GM23338 (cell line): ENCODE measurements at regions not wholly inside any gene's neighbourhood (a gene's known extent, or its start where the extent isn't known, plus 50 kb on each side); places are given as distances from the start of the nearest gene placed in this dataset.

Experiments
- ATAC-seq: fragments of 200-7000 bp; cut with Tn5 transposase; 3 replicates; pipeline ENCODE4 v1.9.1; 2020
- DNase-seq: peaks from one replicate; pipeline ENCODE4 v3.0.0-alpha.2; 2015; ENCODE audit warnings: low spot score
- H2AFZ ChIP-seq: fragments of 200-600 bp; sonication (generic); 2 replicates; pipeline ENCODE4 v1.8.0; 2016; ENCODE audit warnings: antibody characterized with exemption, mild to moderate bottlenecking, moderate library complexity
- H3F3A ChIP-seq: fragments of 200-600 bp; sonication (generic); replicated peaks from 2 replicates; pipeline ENCODE4 v1.8.0; 2017; ENCODE audit warnings: antibody characterized with exemption, mixed run types, low read depth
- H3K27ac ChIP-seq: fragments of 200-600 bp; sonication (generic); 2 replicates; pipeline ENCODE4 v1.6.1; 2016; ENCODE audit warnings: low read depth
- H3K27me3 ChIP-seq: fragments of 200-600 bp; sonication (generic); 2 replicates; pipeline ENCODE4 v1.8.0; 2016; ENCODE audit warnings: mild to moderate bottlenecking, mixed run types, moderate library complexity; ENCODE audit not compliant: insufficient read depth
- H3K36me3 ChIP-seq: fragments of 200-600 bp; sonication (generic); 2 replicates; pipeline ENCODE4 v1.8.0; 2016; ENCODE audit warnings: mild to moderate bottlenecking; ENCODE audit not compliant: insufficient read depth
- H3K4me1 ChIP-seq: fragments of 200-600 bp; sonication (generic); 2 replicates; pipeline ENCODE4 v1.8.0; 2016; ENCODE audit warnings: mild to moderate bottlenecking, moderate library complexity; ENCODE audit not compliant: insufficient read depth
- H3K4me2 ChIP-seq: fragments of 200-600 bp; sonication (generic); 2 replicates; pipeline ENCODE4 v1.7.1; 2017; ENCODE audit warnings: mixed run types
- H3K4me3 ChIP-seq: fragments of 200-600 bp; sonication (generic); 2 replicates; pipeline ENCODE4 v1.6.1; 2016; ENCODE audit warnings: mixed run types
- H3K79me2 ChIP-seq: fragments of 200-600 bp; sonication (generic); replicated peaks from 2 replicates; pipeline ENCODE4 v1.8.0; 2017; ENCODE audit warnings: mild to moderate bottlenecking; ENCODE audit not compliant: insufficient read depth
- H3K9me2 ChIP-seq: fragments of 200-600 bp; sonication (generic); 2 replicates; pipeline ENCODE4 v1.8.0; 2017; ENCODE audit not compliant: insufficient read depth
- H4K20me1 ChIP-seq: fragments of 200-600 bp; sonication (generic); replicated peaks from 2 replicates; pipeline ENCODE4 v1.8.0; 2017; ENCODE audit warnings: mild to moderate bottlenecking; ENCODE audit not compliant: insufficient read depth
- H3K27ac Mint-ChIP-seq: 2 replicates; pipeline ENCODE4 v1.8.0; 2020; ENCODE audit warnings: inconsistent platforms, mild to moderate bottlenecking, moderate library complexity, mixed read lengths
- H3K27me3 Mint-ChIP-seq: 3 replicates; pipeline ENCODE4 v1.8.0; 2022; ENCODE audit warnings: low read depth, mild to moderate bottlenecking, moderate library complexity, mixed read lengths, inconsistent platforms; ENCODE audit not compliant: insufficient read depth, poor library complexity
- H3K36me3 Mint-ChIP-seq: 3 replicates; pipeline ENCODE4 v1.8.0; 2021; ENCODE audit warnings: low read depth, mild to moderate bottlenecking, inconsistent platforms, moderate library complexity, mixed read lengths
- H3K4me1 Mint-ChIP-seq: 3 replicates; pipeline ENCODE4 v1.8.0; 2020; ENCODE audit warnings: mild to moderate bottlenecking, inconsistent platforms, mixed read lengths
- H3K4me3 Mint-ChIP-seq: 3 replicates; pipeline ENCODE4 v1.8.0; 2021; ENCODE audit warnings: moderate library complexity, mild to moderate bottlenecking, inconsistent platforms, mixed read lengths
- H3K9me3 Mint-ChIP-seq: 3 replicates; pipeline ENCODE4 v1.8.0; 2020; ENCODE audit warnings: moderate library complexity, mild to moderate bottlenecking, inconsistent platforms, mixed read lengths
- ETS1 ChIP-seq: IDR thresholded peaks from 2 replicates; pipeline ENCODE4 v1.6.1; 2016; ENCODE audit warnings: antibody characterized with exemption
- EZH2 ChIP-seq: fragments of 200-600 bp; sonication (generic); IDR thresholded peaks from one replicate; pipeline ENCODE4 v1.8.0; 2017; ENCODE audit warnings: antibody characterized with exemption, mild to moderate bottlenecking, low read depth; ENCODE audit not compliant: unreplicated experiment
- EZH2phosphoT487 ChIP-seq: fragments of 200-600 bp; sonication (generic); IDR thresholded peaks from one replicate; pipeline ENCODE4 v1.8.1; 2018; ENCODE audit warnings: antibody characterized with exemption; ENCODE audit not compliant: unreplicated experiment
- JUNB ChIP-seq: IDR thresholded peaks from one replicate; pipeline ENCODE4 v1.6.1; 2016; ENCODE audit warnings: antibody characterized with exemption; ENCODE audit not compliant: unreplicated experiment
- NANOG ChIP-seq: IDR thresholded peaks from 2 replicates; pipeline ENCODE4 v1.6.1; 2016; ENCODE audit warnings: antibody characterized with exemption, borderline replicate concordance
- POLR2AphosphoS5 ChIP-seq: IDR thresholded peaks from 2 replicates; pipeline ENCODE4 v1.6.1; 2016; ENCODE audit warnings: antibody characterized with exemption, low read depth
- REST ChIP-seq: IDR thresholded peaks from one replicate; pipeline ENCODE4 v1.6.1; 2018; ENCODE audit warnings: antibody characterized with exemption; ENCODE audit not compliant: unreplicated experiment
- STAT1 ChIP-seq: IDR thresholded peaks from one replicate; pipeline ENCODE4 v1.6.1; 2016; ENCODE audit warnings: antibody characterized with exemption; ENCODE audit not compliant: unreplicated experiment
- ZNF331 ChIP-seq: fragments of 250-450 bp; sonication (Bioruptor Pico); IDR thresholded peaks from 2 replicates; pipeline ENCODE4 v1.5.0; 2020; ENCODE audit warnings: low read depth, mild to moderate bottlenecking, moderate library complexity
- ZNF462 ChIP-seq: fragments of 250-450 bp; sonication (Bioruptor Pico); IDR thresholded peaks from 2 replicates; pipeline ENCODE4 v1.5.0; 2020; ENCODE audit warnings: mild to moderate bottlenecking, moderate library complexity
- TF ChIP-seq, protein P1 (sequence below), 2 experiments: fragments of 200-600 bp in 1 of 2; sonication (generic) in 1 of 2; conservative IDR thresholded peaks; 2 replicates each; pipeline versions ENCODE4 v1.5.1 to v1.6.1; 2016 to 2017; ENCODE audit warnings: antibody characterized with exemption in 2 of 2, low read depth in 2 of 2, mild to moderate bottlenecking in 2 of 2, moderate library complexity in 1 of 2

GRCh38 chr12:42780671-42781070, 191.1 kb upstream of the PRICKLE1 start:
- H3K27me3 Mint-ChIP-seq, result peaks cover 8% of the 10 kb centered on the region
- H3K36me3 Mint-ChIP-seq, result no peaks in the 10 kb centered on the region
- TF ChIP-seq, protein P1, sequence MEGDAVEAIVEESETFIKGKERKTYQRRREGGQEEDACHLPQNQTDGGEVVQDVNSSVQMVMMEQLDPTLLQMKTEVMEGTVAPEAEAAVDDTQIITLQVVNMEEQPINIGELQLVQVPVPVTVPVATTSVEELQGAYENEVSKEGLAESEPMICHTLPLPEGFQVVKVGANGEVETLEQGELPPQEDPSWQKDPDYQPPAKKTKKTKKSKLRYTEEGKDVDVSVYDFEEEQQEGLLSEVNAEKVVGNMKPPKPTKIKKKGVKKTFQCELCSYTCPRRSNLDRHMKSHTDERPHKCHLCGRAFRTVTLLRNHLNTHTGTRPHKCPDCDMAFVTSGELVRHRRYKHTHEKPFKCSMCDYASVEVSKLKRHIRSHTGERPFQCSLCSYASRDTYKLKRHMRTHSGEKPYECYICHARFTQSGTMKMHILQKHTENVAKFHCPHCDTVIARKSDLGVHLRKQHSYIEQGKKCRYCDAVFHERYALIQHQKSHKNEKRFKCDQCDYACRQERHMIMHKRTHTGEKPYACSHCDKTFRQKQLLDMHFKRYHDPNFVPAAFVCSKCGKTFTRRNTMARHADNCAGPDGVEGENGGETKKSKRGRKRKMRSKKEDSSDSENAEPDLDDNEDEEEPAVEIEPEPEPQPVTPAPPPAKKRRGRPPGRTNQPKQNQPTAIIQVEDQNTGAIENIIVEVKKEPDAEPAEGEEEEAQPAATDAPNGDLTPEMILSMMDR (conservative IDR thresholded peaks at IDR 0.05; ENCODE audit: low read depth in 2 of 2), result no peak
- no peak for TF ChIP-seq EZH2phosphoT487
- no peak for TF ChIP-seq NANOG
- no peak for TF ChIP-seq ZNF462 (CRISPR knock-in tag)
- no peak for TF ChIP-seq ETS1
- no peak for TF ChIP-seq STAT1
- no peak for TF ChIP-seq EZH2
- TF ChIP-seq POLR2AphosphoS5, result no peak
- TF ChIP-seq JUNB, result no peak
- no peak for TF ChIP-seq REST
- no peak for TF ChIP-seq ZNF331 (CRISPR knock-in tag)
- peaks cover 22% of the 10 kb centered on the region for H3K4me1 Mint-ChIP-seq
- H3K9me3 Mint-ChIP-seq, result no peaks in the 10 kb centered on the region
- Histone ChIP-seq H3K27me3 (no peaks in the 10 kb centered on the region), H3K9me2 (0 out of 2 replicates have a peak, but pooled peaks cover 6% of the 10 kb centered on the region), H3K4me3 (no peak overlapping the region), H3F3A (no peaks in the 10 kb centered on the region), H3K36me3 (no peaks in the 10 kb centered on the region), H3K4me1 (peaks cover 15% of the 10 kb centered on the region), H4K20me1 (no peaks in the 10 kb centered on the region), H3K27ac (no peak overlapping the region), H3K4me2 (no peak overlapping the region), H3K79me2 (no peaks in the 10 kb centered on the region), H2AFZ (no peak overlapping the region)
- H3K27ac Mint-ChIP-seq, result no peak overlapping the region; the same call in 1 of the 2 replicates
- DNase-seq (no peak), ATAC-seq (no peak)
- no peak overlapping the region for H3K4me3 Mint-ChIP-seq
